Activated CD4-positive, alpha-beta memory T cell treated with anti-CD3 and anti-CD28 coated beads for 36 hours (primary cell): ENCODE measurements at regions not wholly inside any gene's neighbourhood (a gene's known extent, or its start where the extent isn't known, plus 50 kb on each side); places are given as distances from the start of the nearest gene placed in this dataset.

Experiments
- CTCF ChIA-PET: fragments of 350-600 bp; sonication (Branson Sonifier 250); formaldehyde crosslinking; loops from one replicate; lab custom pipeline; 2021; ENCODE audit warnings: antibody characterized with exemption, inconsistent platforms; lab: Charles Lee
- POLR2A ChIA-PET: fragments of 350-600 bp; sonication (Branson Sonifier 250); formaldehyde crosslinking; loops from one replicate; lab custom pipeline; 2021; ENCODE audit warnings: antibody characterized with exemption; lab: Charles Lee
- DNase-seq: peaks from one replicate; pipeline ENCODE4 v3.0.0-alpha.2; 2020
- H3K27ac Mint-ChIP-seq: one replicate; pipeline ENCODE4 v1.8.0; 2021; ENCODE audit warnings: mixed read lengths
- H3K27me3 Mint-ChIP-seq: one replicate; pipeline ENCODE4 v1.8.0; 2021; ENCODE audit warnings: mixed read lengths
- H3K36me3 Mint-ChIP-seq: one replicate; pipeline ENCODE4 v1.8.0; 2021; ENCODE audit warnings: mixed read lengths
- H3K4me1 Mint-ChIP-seq: one replicate; pipeline ENCODE4 v1.8.0; 2021; ENCODE audit warnings: low read depth, mixed read lengths
- H3K4me3 Mint-ChIP-seq: one replicate; pipeline ENCODE4 v1.8.0; 2021; ENCODE audit warnings: mild to moderate bottlenecking, mixed read lengths
- H3K9me3 Mint-ChIP-seq: one replicate; pipeline ENCODE4 v1.8.0; 2021; ENCODE audit warnings: mixed read lengths
- intact Hi-C: fragments of 100-400 bp; cut with micrococcal nuclease; formaldehyde crosslinking; loops from one replicate; pipeline ENCODE4 v1.15.1; 2023

DNA sequence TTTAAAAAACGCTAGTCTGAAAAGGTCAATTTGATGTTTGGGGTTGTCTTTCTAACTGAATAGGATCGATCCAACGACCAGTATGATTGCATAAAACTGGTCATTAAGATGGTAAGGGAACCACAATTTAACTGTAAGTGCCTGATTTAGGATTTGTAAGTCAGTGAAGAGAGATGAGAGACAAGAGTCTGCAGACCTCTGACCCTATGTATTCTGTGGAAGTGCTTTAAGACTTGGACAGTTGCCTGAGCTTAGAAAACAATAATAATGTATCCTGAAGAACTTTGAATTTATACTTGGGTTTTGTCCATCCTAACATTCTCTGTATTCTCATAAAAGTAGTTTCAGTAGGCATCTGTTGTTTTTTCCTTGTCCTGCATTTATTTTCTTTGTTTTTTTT lies 221.4 kb upstream of the SUCLG2 start:
- H3K36me3 Mint-ChIP-seq: no peaks in the 10 kb centered on the region
- no peak overlapping the region for H3K4me3 Mint-ChIP-seq
- H3K9me3 Mint-ChIP-seq: no peaks in the 10 kb centered on the region
- CTCF ChIA-PET: no interaction called here
- POLR2A ChIA-PET: no interaction called here
- no peak for DNase-seq
- H3K4me1 Mint-ChIP-seq: no peaks in the 10 kb centered on the region
- H3K27ac Mint-ChIP-seq: no peak overlapping the region
- intact Hi-C loops: no loop called here
- no peaks in the 10 kb centered on the region for H3K27me3 Mint-ChIP-seq

GRCh38 chr3:67875338-67875737 lies 220.9 kb upstream of the SUCLG2 start:
- Mint-ChIP-seq H3K4me3 (no peak overlapping the region), H3K36me3 (no peaks in the 10 kb centered on the region), H3K9me3 (no peaks in the 10 kb centered on the region), H3K27ac (no peak overlapping the region), H3K27me3 (no peaks in the 10 kb centered on the region), H3K4me1 (no peaks in the 10 kb centered on the region)
- intact Hi-C loops: no loop called here
- POLR2A ChIA-PET: no interaction called here
- DNase-seq: no peak
- CTCF ChIA-PET: no interaction called here

DNA sequence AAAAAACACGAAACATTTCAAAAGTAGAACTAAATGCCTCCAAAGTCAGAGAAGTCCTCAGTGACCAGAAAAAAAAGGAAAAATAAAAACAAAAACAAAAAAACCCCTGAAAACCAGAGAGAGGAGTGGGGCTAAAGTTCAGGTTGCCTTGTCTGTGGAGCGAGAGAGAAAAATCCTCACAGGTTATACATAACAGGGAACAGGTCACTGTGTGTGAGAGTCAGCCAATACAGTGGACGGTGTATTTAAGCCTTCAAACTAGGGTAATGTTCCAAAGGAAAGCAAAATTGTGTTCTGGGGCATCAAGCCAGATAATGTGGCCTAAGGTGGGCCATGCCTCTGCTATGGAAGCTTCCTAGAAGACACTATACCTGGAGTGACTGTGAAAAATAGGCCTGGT lies 216.1 kb upstream of the SUCLG2 start:
- ChIA-PET POLR2A (no interaction called here), CTCF (no interaction called here)
- Mint-ChIP-seq H3K27ac (no peak overlapping the region), H3K9me3 (no peaks in the 10 kb centered on the region), H3K4me3 (no peak overlapping the region), H3K4me1 (no peaks in the 10 kb centered on the region), H3K27me3 (no peaks in the 10 kb centered on the region), H3K36me3 (no peaks in the 10 kb centered on the region)
- no peak for DNase-seq
- intact Hi-C loops: no loop called here

DNA sequence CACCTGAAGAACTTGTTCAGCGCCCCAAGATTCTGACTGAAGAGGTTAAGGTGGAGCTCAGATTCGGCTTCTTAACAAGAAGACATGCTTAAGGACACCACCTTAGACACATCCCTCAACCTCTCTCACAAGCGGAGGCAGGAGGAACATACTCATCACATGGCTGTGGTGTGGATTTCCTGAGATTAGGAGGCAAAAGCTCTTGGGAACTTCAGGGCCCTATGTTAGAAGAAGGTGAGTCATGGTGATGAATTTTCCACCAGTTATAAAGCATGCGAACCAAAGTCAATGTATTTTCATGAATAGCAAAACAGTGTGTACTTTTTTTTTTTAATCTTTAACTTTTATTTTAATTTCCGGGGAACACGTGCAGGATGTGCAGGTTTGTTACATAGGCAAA lies 212.2 kb upstream of the SUCLG2 start:
- Mint-ChIP-seq H3K36me3 (no peaks in the 10 kb centered on the region), H3K4me1 (no peaks in the 10 kb centered on the region)
- POLR2A ChIA-PET: no interaction called here

GRCh38 chr3:67864587-67865183 lies 210.3 kb upstream of the SUCLG2 start:
- POLR2A ChIA-PET: no interaction called here
- CTCF ChIA-PET: no interaction called here
- DNase-seq: no peak
- no peaks in the 10 kb centered on the region for H3K4me1 Mint-ChIP-seq
- no peak overlapping the region for H3K4me3 Mint-ChIP-seq
- intact Hi-C loops: no loop called here
- no peaks in the 10 kb centered on the region for H3K36me3 Mint-ChIP-seq
- no peaks in the 10 kb centered on the region for H3K27me3 Mint-ChIP-seq
- H3K27ac Mint-ChIP-seq: no peak overlapping the region
- H3K9me3 Mint-ChIP-seq: no peaks in the 10 kb centered on the region

More for the DNA sequence above, 212.2 kb upstream of the SUCLG2 start:
- Mint-ChIP-seq H3K4me3 (no peak overlapping the region), H3K27me3 (no peaks in the 10 kb centered on the region), H3K9me3 (no peaks in the 10 kb centered on the region), H3K27ac (no peak overlapping the region)
- intact Hi-C loops: no loop called here
- CTCF ChIA-PET: no interaction called here
- DNase-seq: no peak

DNA sequence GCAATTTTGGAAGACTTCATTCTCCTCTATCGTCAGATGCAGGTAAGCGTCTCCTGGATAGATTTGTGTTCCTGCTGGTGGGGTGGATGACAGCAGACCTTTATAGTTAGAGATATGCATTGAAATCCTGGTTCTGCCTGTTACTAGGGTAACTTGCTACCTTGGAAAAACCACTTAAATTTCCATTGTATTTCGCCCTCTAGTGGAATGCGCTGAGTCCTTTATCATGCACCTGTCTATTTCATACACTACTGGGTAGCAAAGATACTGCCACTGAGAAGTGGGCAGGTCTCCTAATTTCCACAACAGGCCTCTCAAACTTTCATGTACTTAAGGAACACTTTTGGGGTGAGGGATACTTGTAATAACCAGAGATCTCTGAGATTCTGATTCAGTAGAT lies 209.5 kb upstream of the SUCLG2 start:
- Mint-ChIP-seq H3K36me3 (no peaks in the 10 kb centered on the region), H3K27ac (no peak overlapping the region), H3K4me3 (no peak overlapping the region), H3K9me3 (no peaks in the 10 kb centered on the region), H3K4me1 (no peaks in the 10 kb centered on the region), H3K27me3 (no peaks in the 10 kb centered on the region)
- no peak for DNase-seq
- ChIA-PET POLR2A (no interaction called here), CTCF (no interaction called here)
- intact Hi-C loops: no loop called here

DNA sequence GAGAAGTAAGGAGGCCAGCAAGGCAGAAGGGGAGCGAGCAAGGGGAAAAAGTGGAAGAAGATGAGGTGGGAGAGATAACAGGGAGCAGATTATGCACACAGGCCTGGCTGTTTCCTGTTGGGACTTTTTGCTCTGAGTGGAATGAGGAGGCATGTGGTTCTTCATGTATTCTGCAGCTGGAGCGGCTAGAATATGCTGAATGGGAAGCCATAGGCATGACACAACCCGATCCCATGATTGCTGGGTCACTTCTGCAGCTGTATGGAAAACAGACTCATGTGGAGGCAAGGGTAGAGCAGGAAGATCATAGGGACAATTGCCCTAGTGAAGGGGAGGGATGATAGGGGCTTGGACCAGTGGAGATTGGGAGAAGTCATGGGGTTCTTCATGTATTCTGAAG lies 206.0 kb upstream of the SUCLG2 start:
- Mint-ChIP-seq H3K9me3 (no peaks in the 10 kb centered on the region), H3K27ac (no peak overlapping the region), H3K36me3 (no peaks in the 10 kb centered on the region), H3K4me3 (no peak overlapping the region), H3K27me3 (no peaks in the 10 kb centered on the region), H3K4me1 (peaks cover 4% of the 10 kb centered on the region)
- intact Hi-C loops: no loop called here
- DNase-seq: no peak
- POLR2A ChIA-PET: no interaction called here
- CTCF ChIA-PET: no interaction called here

DNA sequence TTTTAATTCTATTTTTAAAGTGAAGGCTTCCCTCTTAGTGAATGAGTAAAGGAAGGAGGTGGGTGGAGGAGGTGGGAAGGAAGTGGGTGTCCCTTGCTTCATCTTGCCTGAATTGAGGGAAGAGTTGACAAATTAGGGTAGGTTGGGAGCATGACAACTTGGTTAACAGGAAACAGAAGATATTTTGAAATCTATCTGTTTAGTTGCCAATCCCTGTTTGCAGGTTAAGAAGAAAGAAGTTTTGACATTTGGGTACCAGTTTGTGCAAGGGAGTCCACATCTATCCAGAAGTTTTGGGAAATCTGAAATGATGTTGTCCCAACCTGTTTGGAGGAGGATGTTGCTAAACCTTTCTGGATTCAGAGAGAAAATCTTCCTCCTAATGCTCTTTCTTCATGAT lies 204.1 kb upstream of the SUCLG2 start:
- Mint-ChIP-seq H3K4me3 (no peak overlapping the region), H3K9me3 (no peaks in the 10 kb centered on the region), H3K27ac (no peak overlapping the region), H3K36me3 (no peaks in the 10 kb centered on the region), H3K4me1 (peaks cover 4% of the 10 kb centered on the region), H3K27me3 (no peaks in the 10 kb centered on the region)
- intact Hi-C loops: no loop called here
- ChIA-PET POLR2A (no interaction called here), CTCF (no interaction called here)
- no peak for DNase-seq

- peaks cover 4% of the 10 kb centered on the region for H3K4me1 Mint-ChIP-seq
- POLR2A ChIA-PET: no interaction called here
- H3K27me3 Mint-ChIP-seq: no peaks in the 10 kb centered on the region
- no peak for DNase-seq
- no peak overlapping the region for H3K4me3 Mint-ChIP-seq
- no peaks in the 10 kb centered on the region for H3K36me3 Mint-ChIP-seq
- H3K27ac Mint-ChIP-seq: no peak overlapping the region
- no peaks in the 10 kb centered on the region for H3K9me3 Mint-ChIP-seq
- CTCF ChIA-PET: no interaction called here
- intact Hi-C loops: no loop called here
Observed at GRCh38 chr3:67856718-67857117, 202.3 kb upstream of the SUCLG2 start.

DNA sequence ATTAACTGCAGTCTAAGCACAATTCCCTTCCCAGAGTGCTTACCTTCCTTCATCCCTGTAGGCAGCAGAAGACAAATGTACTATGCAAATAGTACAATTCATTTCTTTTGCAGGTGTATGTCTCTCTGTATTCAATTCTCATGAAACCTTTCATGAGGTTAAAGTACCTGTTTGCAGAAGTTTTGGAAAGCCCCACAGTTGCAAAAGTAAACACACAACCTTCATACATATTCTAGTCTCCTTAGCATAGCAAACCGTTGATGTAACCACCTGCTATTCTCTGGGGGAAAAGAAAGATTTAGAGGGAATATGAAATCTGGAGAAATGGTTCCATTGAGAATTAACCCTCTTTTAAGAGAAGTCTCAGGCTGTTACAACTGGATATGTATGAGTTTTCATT lies 200.3 kb upstream of the SUCLG2 start:
- Mint-ChIP-seq H3K4me1 (peaks cover 4% of the 10 kb centered on the region), H3K4me3 (no peak overlapping the region), H3K27me3 (no peaks in the 10 kb centered on the region), H3K27ac (no peak overlapping the region), H3K9me3 (no peaks in the 10 kb centered on the region), H3K36me3 (no peaks in the 10 kb centered on the region)
- CTCF ChIA-PET: no interaction called here
- POLR2A ChIA-PET: no interaction called here
- DNase-seq: no peak
- intact Hi-C loops: no loop called here

DNA sequence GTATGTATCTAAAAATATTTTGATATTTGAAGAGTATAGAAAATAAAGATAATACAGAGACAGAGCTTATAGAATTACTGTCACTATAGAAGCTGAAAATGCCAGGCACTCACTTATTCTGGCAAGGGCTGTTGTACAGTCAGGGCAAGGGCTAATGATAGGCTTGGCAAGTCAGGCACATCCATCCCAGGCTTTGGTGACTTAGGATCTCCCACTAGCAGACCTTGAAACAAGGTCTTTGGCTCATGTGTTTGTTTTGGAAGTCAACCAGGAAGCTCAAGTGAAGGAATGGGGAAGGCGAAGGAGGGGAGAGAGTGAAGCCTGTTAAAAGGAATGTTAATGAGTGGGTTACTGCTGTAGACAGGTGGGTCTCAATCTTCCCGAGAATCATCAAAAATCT lies 199.1 kb upstream of the SUCLG2 start:
- DNase-seq: no peak
- intact Hi-C loops: no loop called here
- Mint-ChIP-seq H3K4me3 (no peak overlapping the region), H3K4me1 (peaks cover 1% of the 10 kb centered on the region), H3K27me3 (no peaks in the 10 kb centered on the region), H3K36me3 (no peaks in the 10 kb centered on the region), H3K9me3 (no peaks in the 10 kb centered on the region), H3K27ac (no peak overlapping the region)
- ChIA-PET CTCF (interaction anchor here (0.7 kb wide), 1 partner anchor 9 kb away, joined by 3 read pairs; no protein-coding TSS in a partner anchor), POLR2A (no interaction called here)

GRCh38 chr3:67848299-67848698 lies 193.9 kb upstream of the SUCLG2 start:
- intact Hi-C loops: no loop called here
- H3K27ac Mint-ChIP-seq: no peak overlapping the region
- H3K4me1 Mint-ChIP-seq: no peaks in the 10 kb centered on the region
- no peaks in the 10 kb centered on the region for H3K27me3 Mint-ChIP-seq
- no peaks in the 10 kb centered on the region for H3K9me3 Mint-ChIP-seq
- ChIA-PET CTCF (no interaction called here), POLR2A (interaction anchor here (0.9 kb wide), 1 partner anchor 14 kb away, joined by 3 read pairs; no protein-coding TSS in a partner anchor)
- no peaks in the 10 kb centered on the region for H3K36me3 Mint-ChIP-seq
- DNase-seq: no peak
- no peak overlapping the region for H3K4me3 Mint-ChIP-seq

DNA sequence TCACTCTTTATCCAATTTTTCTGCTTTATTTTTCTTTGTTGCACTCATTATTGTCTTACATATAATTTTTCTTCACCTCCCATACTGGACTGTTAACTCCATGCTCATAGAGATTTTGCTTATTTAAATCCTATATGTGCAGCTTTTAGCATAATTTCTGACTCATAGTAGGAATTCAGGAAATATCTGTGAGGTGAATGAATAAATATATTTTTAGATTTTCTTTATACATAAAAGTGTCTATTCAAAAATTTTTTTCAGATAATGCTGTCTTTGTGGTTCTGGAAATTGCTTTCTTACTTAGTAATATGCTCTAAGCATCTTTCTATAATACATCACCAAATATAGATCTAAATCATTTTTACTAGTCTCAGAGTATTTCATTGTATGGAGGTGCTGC lies 191.8 kb upstream of the SUCLG2 start:
- ChIA-PET POLR2A (no interaction called here), CTCF (no interaction called here)
- intact Hi-C loops: no loop called here

More for the DNA sequence above, 191.8 kb upstream of the SUCLG2 start:
- H3K36me3 Mint-ChIP-seq: no peaks in the 10 kb centered on the region
- no peaks in the 10 kb centered on the region for H3K9me3 Mint-ChIP-seq
- H3K27me3 Mint-ChIP-seq: no peaks in the 10 kb centered on the region
- H3K27ac Mint-ChIP-seq: no peak overlapping the region
- H3K4me3 Mint-ChIP-seq: no peak overlapping the region
- no peaks in the 10 kb centered on the region for H3K4me1 Mint-ChIP-seq
- no peak for DNase-seq
